Endodermal cell (in vitro differentiated cells): ENCODE measurements at regions not wholly inside any gene's neighbourhood (a gene's known extent, or its start where the extent isn't known, plus 50 kb on each side); places are given as distances from the start of the nearest gene placed in this dataset.

Experiments used
- DNase-seq: peaks from one replicate; pipeline ENCODE4 v3.0.0-alpha.2; 2017
- H3K27ac ChIP-seq: 2 replicates; pipeline ENCODE4 v1.5.1; 2013; ENCODE audit warnings: mild to moderate bottlenecking, low read depth, low read length, moderate library complexity
- H3K27me3 ChIP-seq: 2 replicates; pipeline ENCODE4 v1.6.1; 2013; ENCODE audit warnings: mild to moderate bottlenecking, low read length, moderate library complexity; ENCODE audit not compliant: insufficient read depth, control insufficient read depth, poor library complexity, severe bottlenecking
- H3K36me3 ChIP-seq: 2 replicates; pipeline ENCODE4 v1.7.0; 2013; ENCODE audit warnings: mild to moderate bottlenecking, low read length, moderate library complexity; ENCODE audit not compliant: control insufficient read depth, insufficient read depth
- H3K4me1 ChIP-seq: one replicate; pipeline ENCODE4 v1.7.0; 2013; ENCODE audit warnings: low read length; ENCODE audit not compliant: control insufficient read depth, insufficient read depth
- H3K4me3 ChIP-seq: 2 replicates; pipeline ENCODE4 v1.5.1; 2013; ENCODE audit warnings: mild to moderate bottlenecking, low read length, moderate library complexity
- H3K9ac ChIP-seq: 2 replicates; pipeline ENCODE4 v1.6.1; 2013; ENCODE audit warnings: mild to moderate bottlenecking, low read length, moderate library complexity; ENCODE audit not compliant: poor library complexity, severe bottlenecking; ENCODE audit errors: extremely low read depth
- H3K9me3 ChIP-seq: 2 replicates; pipeline ENCODE4 v1.6.1; 2013; ENCODE audit warnings: mild to moderate bottlenecking, low read length, moderate library complexity; ENCODE audit not compliant: control insufficient read depth
- H3K27ac Mint-ChIP-seq: 2 replicates; pipeline ENCODE4 v1.8.0; 2020; ENCODE audit warnings: mixed read lengths
- H3K27me3 Mint-ChIP-seq: 2 replicates; pipeline ENCODE4 v1.8.0; 2021; ENCODE audit warnings: mild to moderate bottlenecking, mixed read lengths; ENCODE audit not compliant: insufficient read depth
- H3K36me3 Mint-ChIP-seq: 2 replicates; pipeline ENCODE4 v1.8.0; 2020; ENCODE audit warnings: low read depth, mixed read lengths
- H3K4me1 Mint-ChIP-seq: 2 replicates; pipeline ENCODE4 v1.8.0; 2020; ENCODE audit warnings: mixed read lengths
- H3K4me3 Mint-ChIP-seq: 2 replicates; pipeline ENCODE4 v1.8.0; 2020; ENCODE audit warnings: mild to moderate bottlenecking, moderate library complexity, mixed read lengths
- H3K9me3 Mint-ChIP-seq: 2 replicates; pipeline ENCODE4 v1.8.0; 2020; ENCODE audit warnings: mild to moderate bottlenecking, mixed read lengths
- CTCF ChIP-seq: fragments of 200-600 bp; sonication (generic); conservative IDR thresholded peaks from 2 replicates; pipeline ENCODE4 v1.5.0; 2021; ENCODE audit warnings: antibody characterized with exemption, mild to moderate bottlenecking
- WGBS, 2 experiments: methylation state at CpG; one replicate each; pipeline versions ENCODE4 v1.1.5 to v1.1.7; 2013; ENCODE audit warnings: missing lambda C conversion rate in 2 of 2, mixed read lengths in 1 of 2; ENCODE audit not compliant: insufficient coverage in 1 of 2, insufficient read length in 1 of 2; 5-methylcytosine and 5-hydroxymethylcytosine counted together

- peak; percentile 48 for TF ChIP-seq CTCF
- H3K4me1 Mint-ChIP-seq = peaks cover 7% of the 10 kb centered on the region
- H3K36me3 Mint-ChIP-seq = no peaks in the 10 kb centered on the region
- no peaks in the 10 kb centered on the region for H3K27me3 ChIP-seq
- H3K27me3 Mint-ChIP-seq = no peaks in the 10 kb centered on the region
- no peaks in the 10 kb centered on the region for H3K9me3 ChIP-seq
- DNase-seq = no peak
- H3K27ac ChIP-seq = no peak overlapping the region
- no peaks in the 10 kb centered on the region for H3K36me3 ChIP-seq
- H3K27ac Mint-ChIP-seq = no peak overlapping the region
- H3K4me3 ChIP-seq = no peak overlapping the region
- no peak overlapping the region for H3K4me3 Mint-ChIP-seq
- no peaks in the 10 kb centered on the region for H3K9me3 Mint-ChIP-seq
- 40 to 62% methylated on average over 2 to 3 of the region's 3 CpGs for WGBS, 2 experiments
- H3K9ac ChIP-seq = no peak overlapping the region
- H3K4me1 ChIP-seq = no peaks in the 10 kb centered on the region
These were observed 85.1 kb upstream of the PLEKHA5 start for GRCh38 chr12:19044430-19044829.

DNA sequence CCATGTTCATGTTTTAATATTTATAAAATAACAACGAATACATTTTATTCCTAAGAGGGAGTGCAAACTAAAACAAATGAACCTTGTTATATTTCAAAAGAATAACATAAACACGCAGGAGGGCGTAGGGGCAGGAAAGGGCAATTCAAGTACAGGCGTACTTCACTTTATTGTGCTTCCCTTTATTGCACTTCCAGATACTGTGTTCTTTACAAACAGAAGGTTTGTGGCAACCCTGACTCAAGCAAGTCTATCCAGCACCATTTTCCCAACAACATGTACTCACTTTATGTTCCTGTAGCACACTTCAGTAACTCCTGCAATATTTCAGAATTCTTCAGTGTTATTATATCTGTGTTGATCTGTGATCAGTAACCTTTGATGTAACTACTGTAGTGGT is 84.6 kb upstream of the PLEKHA5 start:
- H3K27ac ChIP-seq = no peak overlapping the region
- H3K4me1 ChIP-seq = no peaks in the 10 kb centered on the region
- no peaks in the 10 kb centered on the region for H3K27me3 Mint-ChIP-seq
- no peak overlapping the region for H3K4me3 Mint-ChIP-seq
- WGBS, 2 experiments = 57 to 92% methylated on average over 1 to 4 of the region's 4 CpGs
- no peak for DNase-seq
- TF ChIP-seq CTCF = no peak
- H3K27me3 ChIP-seq = no peaks in the 10 kb centered on the region
- no peak overlapping the region for H3K27ac Mint-ChIP-seq
- H3K36me3 Mint-ChIP-seq = no peaks in the 10 kb centered on the region
- H3K9me3 ChIP-seq = no peaks in the 10 kb centered on the region
- H3K4me1 Mint-ChIP-seq = peaks cover 6% of the 10 kb centered on the region
- no peak overlapping the region for H3K9ac ChIP-seq
- H3K9me3 Mint-ChIP-seq = no peaks in the 10 kb centered on the region
- H3K4me3 ChIP-seq = no peak overlapping the region
- H3K36me3 ChIP-seq = no peaks in the 10 kb centered on the region

- no peaks in the 10 kb centered on the region for H3K36me3 ChIP-seq
- no peak overlapping the region for H3K27ac ChIP-seq
- no peak for DNase-seq
- no peak overlapping the region for H3K4me3 ChIP-seq
- no peak overlapping the region for H3K4me3 Mint-ChIP-seq
- H3K9ac ChIP-seq = no peak overlapping the region
- no peaks in the 10 kb centered on the region for H3K36me3 Mint-ChIP-seq
- H3K27me3 Mint-ChIP-seq = no peaks in the 10 kb centered on the region
- H3K4me1 ChIP-seq = no peaks in the 10 kb centered on the region
- no peaks in the 10 kb centered on the region for H3K9me3 Mint-ChIP-seq
- 95 to 100% methylated on average over 2 of the region's 2 CpGs for WGBS, 2 experiments
- no peaks in the 10 kb centered on the region for H3K27me3 ChIP-seq
- peak overlapping the region; percentile 3 for H3K27ac Mint-ChIP-seq
- no peaks in the 10 kb centered on the region for H3K9me3 ChIP-seq
- peaks cover 6% of the 10 kb centered on the region for H3K4me1 Mint-ChIP-seq
- no peak for TF ChIP-seq CTCF
These were observed 84.1 kb upstream of the PLEKHA5 start for GRCh38 chr12:19045426-19045825.
